HG03097 (cell line): ENCODE measurements at regions not wholly inside any gene's neighbourhood (a gene's known extent, or its start where the extent isn't known, plus 50 kb on each side); places are given as distances from the start of the nearest gene placed in this dataset.
"Not testable (repeated sequence)": the region's sequence is repeated elsewhere in the genome, so short reads cannot be mapped to it uniquely, and the experiment has no call there.

Experiments used
- ATAC-seq: cut with Tn5 transposase; IDR thresholded peaks from one replicate; pipeline ENCODE4 v1.9.1; 2021; ENCODE audit not compliant: unreplicated experiment, low FRiP score

- no peak for ATAC-seq
Observed at GRCh38 chr1:182331387-182331786, 60.2 kb downstream of the GLUL start.

- no peak for ATAC-seq
Observed at GRCh38 chr1:182330303-182330702, 61.3 kb downstream of the GLUL start.

- no peak for ATAC-seq
Observed at GRCh38 chr1:182329471-182329870, 62.1 kb downstream of the GLUL start.

- ATAC-seq, result no peak
Observed at GRCh38 chr1:182328591-182328990, 63.0 kb downstream of the GLUL start.

GRCh38 chr1:182325339-182325738 is 66.3 kb downstream of the GLUL start:
- no peak for ATAC-seq

GRCh38 chr1:182321532-182321931 is 70.1 kb downstream of the GLUL start:
- ATAC-seq, result not testable (repeated sequence)

- ATAC-seq, result no peak
Observed at GRCh38 chr1:182317611-182318161, 73.9 kb downstream of the GLUL start.

- not testable (repeated sequence) for ATAC-seq
Observed at GRCh38 chr1:182316454-182316853, 75.1 kb downstream of the GLUL start.

- no peak for ATAC-seq
Observed at GRCh38 chr1:182315167-182315556, 76.4 kb downstream of the GLUL start.

GRCh38 chr1:182309631-182310351 is 81.8 kb downstream of the GLUL start:
- ATAC-seq, result no peak

GRCh38 chr1:182308826-182309225 is 82.8 kb downstream of the GLUL start:
- no peak for ATAC-seq

- ATAC-seq, result not testable (repeated sequence)
Observed at GRCh38 chr1:182307486-182307885, 84.1 kb downstream of the GLUL start.

GRCh38 chr1:182305861-182306260 is 85.7 kb downstream of the GLUL start:
- no peak for ATAC-seq

GRCh38 chr1:182304627-182305026 is 87.0 kb downstream of the GLUL start:
- no peak for ATAC-seq

GRCh38 chr1:182304218-182304617 is 87.4 kb downstream of the GLUL start:
- ATAC-seq, result no peak

- peak; percentile 70 for ATAC-seq
Observed at GRCh38 chr1:182303778-182304177, 87.8 kb downstream of the GLUL start.

GRCh38 chr1:182301467-182302198 is 90.0 kb downstream of the GLUL start:
- ATAC-seq, result no peak

GRCh38 chr1:182301026-182301436 is 90.6 kb downstream of the GLUL start:
- ATAC-seq, result no peak

GRCh38 chr1:182299728-182300616 is 91.6 kb downstream of the GLUL start:
- ATAC-seq, result no peak

GRCh38 chr1:182299054-182299727 is 92.4 kb downstream of the GLUL start:
- ATAC-seq, result not testable (repeated sequence)
